Ovary (tissue), 7 donors: ENCODE measurements at regions not wholly inside any gene's neighbourhood (a gene's known extent, or its start where the extent isn't known, plus 50 kb on each side); places are given as distances from the start of the nearest gene placed in this dataset.

Source experiments
- DNase-seq, 5 donors: peaks; one replicate each; pipeline ENCODE4 v3.0.0-alpha.2; 2019 to 2020
- H3K27ac ChIP-seq, 2 donors: fragments of 200-600 bp; one replicate each; pipeline versions ENCODE4 v1.5.1 to v1.8.0; 2019 to 2022
- H3K27me3 ChIP-seq: fragments of 200-600 bp; one replicate; pipeline ENCODE4 v1.8.0; 2022
- H3K36me3 ChIP-seq: fragments of 200-600 bp; sonication (generic); one replicate; pipeline ENCODE4 v1.5.1; 2019
- H3K4me1 ChIP-seq: one replicate; pipeline ENCODE4 v1.8.1; 2013; ENCODE audit warnings: mild to moderate bottlenecking, moderate library complexity; ENCODE audit not compliant: insufficient read depth
- H3K4me3 ChIP-seq: fragments of 200-600 bp; sonication (generic); one replicate; pipeline ENCODE4 v1.5.1; 2017
- H3K9me3 ChIP-seq, 2 donors: fragments of 200-600 bp in 1 of 2; sonication (generic) in 1 of 2; one replicate each; pipeline versions ENCODE4 v1.5.1 to v1.8.1; 2013 to 2019; ENCODE audit warnings: mild to moderate bottlenecking in 1 of 2, moderate library complexity in 1 of 2
- CTCF ChIP-seq, 3 donors: fragments of 450-650 bp in 2 of 3; fragments of 200-600 bp in 1 of 3; IDR thresholded peaks; one replicate each; pipeline versions ENCODE4 v1.5.1 to v1.8.0; 2016 to 2022; ENCODE audit warnings: antibody characterized with exemption in 3 of 3, mild to moderate bottlenecking in 1 of 3
- EP300 ChIP-seq: sonication (generic); formaldehyde crosslinking; IDR thresholded peaks from one replicate; pipeline ENCODE4 v1.6.1; 2017; ENCODE audit warnings: antibody characterized with exemption
- POLR2A ChIP-seq: fragments of 450-650 bp; IDR thresholded peaks from one replicate; pipeline ENCODE4 v1.6.1; 2017; ENCODE audit warnings: antibody characterized with exemption, mild to moderate bottlenecking, moderate library complexity
- WGBS, 3 donors: extraction: QIAGEN DNeasy Blood & Tissue Kit in 1 of 3; methylation state at CpG; one replicate each; pipeline versions ENCODE4 v1.1.5 to v1.1.7; 2013 to 2017; 5-methylcytosine and 5-hydroxymethylcytosine counted together
- intact Hi-C, 4 donors: fragments of 100-400 bp; cut with DNase I; formaldehyde crosslinking; loops; one replicate each; pipeline versions ENCODE4 v1.11.0 to v1.15.1; 2022 to 2023
- donor health status: DM: no; HTN: no; CAD: no; lungs with moderate emphysema.
- donor health status: DM: no; HTN: no; CAD: no.
- donor health status: Bipolar disorder and iron deficiency.
- donor health status: DM: no; HTN: no; CAD: no.
- donor health status: DM: yes; HTN: yes; CAD: no.

GRCh38 chr5:61949679-61950435 is 356.1 kb upstream of the KIF2A start:
- H3K27ac ChIP-seq = no peak overlapping the region
- no peak overlapping the region for H3K4me3 ChIP-seq
- no peak for DNase-seq
- 87 to 92% (median 92%) methylated on average over 7 of the region's 7 CpGs for WGBS, 3 donors
- no peaks in the 10 kb centered on the region for H3K36me3 ChIP-seq
- H3K9me3 ChIP-seq = no peaks in the 10 kb centered on the region
- no peak for TF ChIP-seq EP300
- TF ChIP-seq POLR2A = no peak
- no peak for TF ChIP-seq CTCF (IDR thresholded peaks at IDR 0.05)
- no peaks in the 10 kb centered on the region for H3K27me3 ChIP-seq
- intact Hi-C loops = no loop called here
- H3K4me1 ChIP-seq = no peaks in the 10 kb centered on the region

GRCh38 chr5:61951295-61951694 is 354.7 kb upstream of the KIF2A start:
- Histone ChIP-seq H3K27ac (no peak overlapping the region), H3K9me3 (no peaks in the 10 kb centered on the region), H3K4me1 (no peaks in the 10 kb centered on the region), H3K36me3 (no peaks in the 10 kb centered on the region), H3K27me3 (no peaks in the 10 kb centered on the region), H3K4me3 (no peak overlapping the region)
- no peak for DNase-seq
- 86 to 96% (median 96%) methylated on average over 3 of the region's 3 CpGs for WGBS, 3 donors
- TF ChIP-seq EP300 (no peak), POLR2A (no peak), CTCF (IDR thresholded peaks at IDR 0.05) (no peak)
- intact Hi-C loops = loop anchor here in 1 of 4 donors (1.0 kb wide), 1 partner anchor 15 kb away; no protein-coding TSS in a partner anchor

GRCh38 chr5:61953913-61954312 is 352.1 kb upstream of the KIF2A start:
- intact Hi-C loops = no loop called here
- 58 to 65% (median 63%) methylated on average over 3 of the region's 3 CpGs for WGBS, 3 donors
- Histone ChIP-seq H3K4me1 (no peaks in the 10 kb centered on the region), H3K9me3 (no peaks in the 10 kb centered on the region), H3K27me3 (no peaks in the 10 kb centered on the region), H3K27ac (no peak overlapping the region), H3K4me3 (no peak overlapping the region), H3K36me3 (no peaks in the 10 kb centered on the region)
- TF ChIP-seq CTCF (IDR thresholded peaks at IDR 0.05) (no peak), EP300 (no peak), POLR2A (no peak)
- DNase-seq = no peak

GRCh38 chr5:61964201-61964600 is 341.8 kb upstream of the KIF2A start:
- TF ChIP-seq CTCF (IDR thresholded peaks at IDR 0.05) (no peak), POLR2A (no peak), EP300 (no peak)
- Histone ChIP-seq H3K4me1 (no peaks in the 10 kb centered on the region), H3K9me3 (no peaks in the 10 kb centered on the region), H3K4me3 (no peak overlapping the region), H3K27ac (no peak overlapping the region), H3K36me3 (no peaks in the 10 kb centered on the region), H3K27me3 (no peaks in the 10 kb centered on the region)
- DNase-seq = no peak
- intact Hi-C loops = no loop called here
- 48 to 50% (median 49%) methylated on average over 2 of the region's 2 CpGs for WGBS, 3 donors
